ENCODE measurements at regions not wholly inside any gene's neighbourhood (a gene's known extent, or its start where the extent isn't known, plus 50 kb on each side); places are given as distances from the start of the nearest gene placed in this dataset.
A peak's percentile ranks its signal among the peaks of the same experiment; 100 is the strongest.

DNA sequence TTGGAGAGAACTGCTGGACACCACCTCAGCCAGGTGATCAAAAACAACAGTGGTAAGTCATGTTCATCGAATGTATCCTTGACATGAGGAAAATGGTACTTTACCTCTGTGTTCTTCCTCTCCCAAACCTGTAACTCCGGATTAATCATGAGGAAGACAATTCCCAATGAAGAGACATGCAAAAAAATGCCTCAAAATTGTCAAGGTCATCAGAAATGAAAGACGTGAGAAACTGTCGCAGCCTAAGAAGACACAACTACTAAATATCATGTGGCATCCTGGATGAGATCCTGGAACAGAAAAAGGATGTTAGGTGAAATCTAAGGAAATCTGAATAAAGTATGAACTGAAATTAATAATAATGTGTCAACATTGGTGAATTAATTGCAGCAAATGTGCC, 178.4 kb downstream of the LACC1 start:
- no peak for DNase-seq

DNA sequence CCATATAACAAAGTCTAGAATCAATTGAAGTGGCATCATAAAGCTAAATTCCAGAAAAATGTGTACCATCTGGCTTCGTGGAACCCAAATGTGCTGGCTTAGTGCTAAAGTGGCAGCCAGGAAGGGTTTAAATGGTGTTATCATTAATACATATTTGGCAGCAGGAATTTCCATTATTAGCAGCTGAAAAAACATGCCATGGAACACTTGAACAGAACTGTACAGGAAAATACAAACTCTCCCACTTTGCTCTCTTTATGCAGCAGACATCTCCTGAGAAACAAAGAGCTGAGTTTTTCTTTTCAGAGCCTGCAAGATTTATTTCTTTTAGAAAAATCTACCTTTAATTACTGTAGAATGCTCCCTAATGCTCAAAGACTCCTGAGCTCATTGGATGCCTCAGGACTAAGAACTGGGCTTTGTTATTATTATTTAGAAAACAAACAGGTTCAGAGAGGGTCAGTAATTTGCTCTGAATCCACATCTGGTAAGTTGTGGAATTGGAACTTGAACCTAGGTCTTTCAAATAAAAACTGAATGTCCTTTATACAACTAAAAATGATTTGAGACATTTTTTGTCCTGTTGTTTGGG, 179.0 kb downstream of the LACC1 start:
- no peak for DNase-seq

DNA sequence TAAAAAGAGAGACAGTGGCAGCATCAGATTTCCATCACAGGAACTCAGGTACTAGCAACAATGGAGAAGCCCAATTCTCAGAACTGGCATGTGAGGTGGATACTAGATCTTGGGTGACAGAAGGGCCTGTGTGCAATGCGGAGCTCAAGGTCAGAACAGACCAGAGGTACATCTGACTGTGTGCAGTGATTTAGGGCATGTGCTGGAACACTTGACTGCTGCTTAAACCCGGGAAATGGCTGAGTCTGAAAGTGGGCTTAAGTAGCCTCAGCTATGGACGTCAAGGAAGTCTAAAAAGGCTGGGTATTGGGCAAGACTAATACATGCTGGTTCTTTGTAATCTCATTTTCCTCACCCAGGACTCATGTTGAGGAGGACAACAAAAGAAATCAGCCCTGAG, 182.2 kb downstream of the LACC1 start:
- no peak for DNase-seq

DNA sequence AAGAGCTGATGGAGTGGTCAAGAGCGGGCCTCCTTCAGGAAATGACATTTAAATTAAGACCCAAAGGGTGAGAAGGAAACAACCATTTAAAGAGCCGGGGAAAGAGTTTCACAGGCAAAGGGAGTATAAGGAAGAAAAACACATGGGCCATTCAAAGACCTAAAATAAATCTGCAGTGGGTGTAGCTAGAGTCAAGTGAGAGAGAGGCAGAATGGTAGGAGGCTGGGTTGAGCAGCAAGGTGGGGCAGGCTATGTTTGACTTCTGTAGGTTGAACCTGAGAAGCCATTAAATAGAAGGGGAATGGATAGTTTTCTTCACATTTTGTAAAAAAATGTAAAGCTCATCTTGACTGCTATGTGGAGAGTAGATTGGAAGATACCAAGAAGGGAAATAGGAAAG, 183.8 kb downstream of the LACC1 start:
- DNase-seq = no peak

DNA sequence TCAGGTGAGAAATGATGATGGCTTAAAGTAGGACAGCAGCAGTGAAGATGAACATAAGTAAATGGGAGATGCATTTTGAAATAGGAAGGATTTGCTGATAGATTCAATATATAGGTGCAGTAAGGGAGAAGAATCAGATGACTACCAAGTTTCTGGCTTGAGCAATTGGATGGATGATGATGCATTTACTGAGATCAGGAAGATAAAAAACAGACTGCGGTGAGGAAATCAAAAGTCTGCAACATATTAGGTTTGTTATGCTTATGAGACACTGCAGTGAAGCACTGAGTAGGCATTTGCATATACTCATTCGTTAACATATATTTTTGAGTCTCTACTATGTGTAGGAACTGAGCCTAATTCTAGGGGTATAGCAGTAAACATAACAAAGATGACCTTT, 184.2 kb downstream of the LACC1 start:
- no peak for DNase-seq

DNA sequence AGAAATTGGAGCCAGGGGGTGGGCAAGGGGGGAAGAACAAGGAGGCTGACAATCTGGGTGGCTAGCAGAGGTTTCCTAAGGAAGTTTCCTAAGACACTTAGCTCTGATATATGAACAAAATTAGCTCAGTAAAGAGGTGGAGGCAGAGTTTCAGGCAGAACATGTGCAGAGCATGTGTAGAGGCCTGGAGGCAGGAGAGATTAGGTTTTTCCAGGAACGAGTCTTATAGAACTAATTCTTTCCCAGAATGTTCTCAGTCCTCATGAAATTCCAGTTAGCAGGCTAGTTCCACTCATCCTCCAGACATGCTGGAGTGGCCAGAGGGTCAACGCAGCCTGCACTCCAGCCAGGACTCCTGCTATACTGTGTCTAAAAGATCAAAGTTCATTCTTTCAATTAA, 184.7 kb downstream of the LACC1 start:
- DNase-seq = no peak

DNA sequence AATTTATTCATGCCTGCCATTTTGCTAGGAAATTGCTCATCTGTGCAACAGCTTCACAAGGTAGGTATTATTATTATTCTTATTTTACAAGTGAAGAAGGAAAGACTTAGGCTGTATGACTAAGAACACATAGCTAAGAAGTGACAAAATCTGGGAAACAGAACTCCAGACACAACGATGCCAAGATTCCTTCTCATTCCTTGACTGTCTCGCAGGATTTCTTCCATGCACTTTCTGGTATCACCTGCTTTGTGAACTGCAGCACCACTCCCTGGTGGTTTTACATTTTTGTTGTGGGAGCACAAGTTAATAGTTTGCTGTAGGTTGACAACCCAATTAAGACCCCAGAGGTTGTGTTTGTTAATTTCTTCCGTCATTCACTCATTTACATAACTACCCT, 188.5 kb downstream of the LACC1 start:
- DNase-seq = no peak

DNA sequence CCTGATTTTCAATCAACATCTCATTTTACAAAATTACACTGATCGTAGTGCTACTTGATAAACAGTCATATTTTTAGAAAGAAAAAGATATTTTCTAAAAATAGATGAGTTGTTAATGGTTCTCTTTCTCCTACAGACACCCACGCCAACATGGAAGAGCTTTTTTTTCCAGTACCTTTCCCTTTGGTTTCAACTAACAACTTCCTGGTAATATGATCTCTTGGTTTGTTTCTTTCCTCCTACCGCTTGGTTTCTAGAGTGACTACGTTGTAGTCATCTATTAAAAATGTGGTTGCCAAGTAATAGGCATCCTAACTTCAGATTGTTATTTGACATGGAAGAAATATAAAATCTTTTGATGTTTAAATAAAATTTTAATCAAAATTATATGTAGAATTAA, 189.0 kb downstream of the LACC1 start:
- peak; percentile 44 for DNase-seq

DNA sequence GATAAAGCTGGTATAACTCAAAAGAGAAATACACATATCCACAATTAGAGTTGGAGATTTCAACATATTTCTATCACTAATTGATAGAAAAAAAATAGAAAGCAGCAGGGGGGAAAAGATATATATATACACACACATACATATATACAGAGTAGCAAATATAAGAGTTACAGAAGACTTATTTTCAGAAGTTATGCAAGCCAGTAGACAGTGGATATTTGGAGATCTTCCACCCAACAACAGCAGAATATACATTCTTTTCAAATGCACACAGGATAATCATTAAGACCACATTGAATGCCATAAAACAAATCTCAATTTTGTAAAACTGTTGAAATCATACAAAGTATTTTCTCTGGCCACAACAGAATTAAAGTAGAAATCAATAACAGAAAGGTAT, 192.8 kb downstream of the LACC1 start:
- no peak for DNase-seq

DNA sequence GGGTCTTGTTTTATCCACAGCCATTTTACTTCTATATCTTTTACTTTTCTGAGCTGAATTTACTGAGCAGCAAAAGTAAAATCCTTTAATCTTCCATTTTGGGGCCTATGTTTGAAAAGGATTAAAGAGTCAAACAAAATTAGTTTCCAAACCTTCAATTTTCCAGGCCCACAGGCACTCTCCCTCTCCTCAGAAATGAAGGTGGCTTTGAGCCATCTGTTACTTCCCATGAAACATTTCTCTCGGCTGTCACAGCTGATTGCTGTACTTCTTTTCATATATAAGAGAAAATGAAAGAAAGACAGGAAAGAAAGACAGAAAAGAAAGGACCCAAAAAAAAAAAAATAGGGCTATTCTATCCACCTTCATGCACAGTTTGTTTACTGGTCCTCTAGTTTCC, 194.9 kb downstream of the LACC1 start:
- no peak for DNase-seq

DNA sequence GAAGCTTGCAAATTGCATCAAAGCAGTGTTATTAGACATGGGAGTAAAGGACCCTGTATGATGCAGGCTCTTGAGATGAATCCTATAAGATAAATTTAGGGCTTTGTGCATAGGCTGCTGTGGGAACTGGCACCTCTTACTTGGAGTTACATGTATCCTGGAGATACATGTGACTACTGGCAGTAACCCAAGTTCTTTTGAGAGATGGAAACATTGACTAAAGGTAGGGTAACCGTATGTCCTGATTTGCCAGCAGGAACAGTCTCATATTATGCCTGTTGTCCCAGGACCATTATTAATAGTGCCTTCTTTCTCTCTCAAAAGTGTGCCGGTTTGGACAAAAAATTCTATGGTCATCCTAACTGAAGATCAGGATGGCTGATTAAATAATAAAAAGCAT, 195.4 kb downstream of the LACC1 start:
- DNase-seq = no peak

DNA sequence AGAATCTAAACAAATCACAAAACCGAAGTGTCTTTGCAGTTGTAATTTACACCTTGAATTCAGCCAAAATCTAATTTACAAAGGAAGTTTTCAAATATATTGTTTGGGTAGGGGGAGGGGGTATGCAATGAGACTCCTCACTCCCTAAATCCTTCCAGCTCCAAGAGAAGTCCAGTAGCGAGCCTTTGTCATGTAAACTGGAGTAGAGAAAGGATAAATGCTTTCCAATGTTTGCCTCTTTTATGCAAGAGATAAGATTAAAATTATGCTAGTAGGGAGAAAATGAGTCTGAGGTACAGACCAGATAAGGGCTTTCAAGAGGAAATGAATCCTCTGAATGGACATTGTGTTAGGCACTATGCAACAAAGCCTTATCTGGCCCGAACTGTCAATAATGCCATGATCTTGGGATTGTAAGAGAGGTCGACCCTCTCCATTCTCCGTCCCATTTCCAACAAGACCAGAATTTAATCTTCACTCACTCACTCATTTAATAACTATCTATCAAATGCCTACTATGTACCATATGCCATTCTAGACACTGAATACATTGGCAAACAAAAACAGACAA, 199.2 kb downstream of the LACC1 start:
- DNase-seq = no peak

DNA sequence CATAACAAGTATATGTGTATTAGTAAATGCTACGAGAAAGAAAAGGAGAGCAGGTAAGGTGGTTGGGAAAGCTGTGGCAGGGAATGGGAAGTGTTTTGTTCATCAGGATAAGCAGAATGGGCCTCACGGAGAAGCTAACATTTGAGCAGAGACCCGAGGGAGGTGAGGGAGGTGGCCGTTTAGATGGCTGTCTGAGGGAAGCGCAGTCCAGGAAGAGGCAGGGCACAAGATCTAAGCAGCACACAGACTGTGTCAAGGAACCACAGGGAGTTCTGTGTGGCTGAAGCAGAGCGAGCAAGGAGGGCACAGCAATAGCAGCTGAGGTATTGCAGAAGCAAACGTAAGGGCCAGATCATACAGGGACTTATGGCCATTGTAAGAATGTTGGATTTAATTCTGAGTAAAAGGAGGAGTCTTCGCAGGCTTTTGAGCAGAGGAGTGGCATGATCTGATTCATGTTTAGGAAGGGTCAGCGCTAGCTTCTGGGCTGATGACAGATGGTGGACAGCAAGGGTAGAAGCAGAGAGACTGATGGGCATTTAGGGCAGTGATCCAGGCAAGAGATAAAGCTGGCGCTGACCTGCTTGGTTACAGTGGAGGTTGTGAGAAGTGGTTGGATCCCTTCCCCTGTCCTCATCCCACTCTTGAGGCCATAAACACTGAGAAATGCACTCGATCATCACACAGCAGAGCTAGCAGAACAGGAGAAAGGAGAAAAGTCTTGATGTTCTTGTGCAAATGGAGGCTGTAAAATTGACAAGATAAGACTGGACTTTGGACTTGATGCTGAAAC, 199.9 kb downstream of the LACC1 start:
- no peak for DNase-seq

DNA sequence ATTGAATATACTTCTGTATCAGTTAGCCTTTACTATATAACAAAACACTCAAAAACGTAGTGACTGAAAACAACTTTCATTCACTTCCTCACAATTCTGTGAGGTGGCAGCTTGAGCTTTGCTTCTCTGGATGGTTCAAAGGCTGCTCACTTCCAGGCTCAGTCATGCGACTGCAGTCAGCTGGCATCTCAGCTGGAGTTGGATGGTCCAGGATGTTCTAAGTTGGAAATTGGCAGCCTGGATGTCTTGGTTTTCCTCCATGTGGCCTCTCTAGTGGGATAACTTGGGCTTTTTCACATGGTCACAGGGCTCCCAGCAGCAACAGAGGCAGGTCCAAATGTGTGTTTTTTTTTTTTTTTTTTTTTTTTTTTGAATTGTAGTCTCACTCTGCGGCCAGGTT, 204.4 kb downstream of the LACC1 start:
- DNase-seq = no peak

DNA sequence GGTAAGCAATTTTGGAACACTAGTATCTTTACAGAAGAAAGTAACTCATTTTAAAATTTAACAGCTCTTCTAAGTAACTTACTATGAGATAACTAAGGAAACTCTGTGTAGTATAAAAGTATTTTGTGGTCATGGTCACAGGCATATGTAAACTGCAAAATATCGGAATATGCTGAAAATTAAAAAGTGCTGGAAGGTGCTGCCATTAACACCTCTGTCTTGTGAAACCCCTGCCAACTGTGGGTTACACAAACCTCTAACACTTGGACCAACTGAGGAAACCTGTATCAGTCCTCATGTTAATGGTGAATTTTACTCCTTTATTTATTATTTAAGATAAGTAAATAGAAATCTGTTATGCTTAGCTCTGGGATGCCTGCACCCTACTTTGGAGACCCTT, 206.7 kb downstream of the LACC1 start:
- no peak for DNase-seq

DNA sequence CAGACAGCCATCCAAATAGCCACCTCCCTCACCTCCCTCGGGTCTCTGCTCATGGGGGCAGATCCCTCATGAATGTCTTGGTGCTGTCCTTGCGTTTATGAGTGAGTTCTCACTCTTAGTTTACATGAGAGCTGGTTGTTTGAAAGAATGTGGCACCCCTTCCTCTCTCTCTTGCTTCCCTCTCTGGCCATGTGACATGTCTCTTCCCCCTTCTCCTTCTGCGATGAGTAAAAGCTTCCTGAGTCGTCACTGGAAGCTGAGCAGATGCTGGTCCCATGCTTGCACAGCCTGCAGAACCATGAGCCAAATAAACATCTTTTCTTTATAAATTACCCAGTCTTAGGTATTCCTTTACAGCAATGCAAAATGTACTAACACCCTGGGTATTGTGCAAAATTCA, 208.7 kb downstream of the LACC1 start:
- DNase-seq = no peak

DNA sequence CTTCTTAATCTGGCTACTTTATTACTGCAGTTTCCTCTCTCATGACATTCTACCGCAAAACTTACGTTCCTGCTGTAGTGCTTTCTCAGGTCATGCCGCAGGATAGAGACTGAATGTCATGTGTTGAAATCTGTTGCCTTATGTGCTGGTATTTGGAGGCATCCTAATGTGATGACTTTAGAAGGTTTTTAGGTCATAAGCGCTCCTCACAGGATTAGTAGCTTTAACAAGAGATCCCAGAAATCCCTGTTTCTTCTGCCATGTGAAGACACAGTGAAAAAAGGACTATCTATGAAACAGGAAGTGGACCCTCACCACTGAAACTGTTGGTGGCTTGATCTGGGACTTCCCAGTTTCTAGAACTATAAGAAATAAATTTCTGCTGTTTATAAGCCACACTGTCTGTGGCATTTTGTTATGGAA, 209.3 kb downstream of the LACC1 start:
- DNase-seq = no peak

DNA sequence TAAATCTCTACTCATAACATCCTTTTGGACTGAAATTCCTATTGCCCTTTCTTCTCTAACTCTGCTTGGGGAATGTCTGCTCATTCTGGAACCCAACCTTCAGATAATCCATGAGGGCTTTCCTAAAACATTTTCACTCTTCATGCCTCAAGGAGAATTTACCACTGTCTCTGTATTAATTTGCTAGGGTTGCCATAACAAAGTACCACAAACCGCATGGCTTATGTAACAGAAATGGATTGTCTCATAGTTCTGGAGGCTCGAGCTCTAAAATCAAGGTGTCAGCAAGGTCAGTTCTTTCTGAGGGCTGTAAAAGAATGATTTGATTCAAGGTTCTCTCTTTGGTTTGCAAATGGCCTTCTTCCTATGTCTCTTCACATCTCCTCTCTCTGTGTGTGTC, 209.7 kb downstream of the LACC1 start:
- DNase-seq = no peak

DNA sequence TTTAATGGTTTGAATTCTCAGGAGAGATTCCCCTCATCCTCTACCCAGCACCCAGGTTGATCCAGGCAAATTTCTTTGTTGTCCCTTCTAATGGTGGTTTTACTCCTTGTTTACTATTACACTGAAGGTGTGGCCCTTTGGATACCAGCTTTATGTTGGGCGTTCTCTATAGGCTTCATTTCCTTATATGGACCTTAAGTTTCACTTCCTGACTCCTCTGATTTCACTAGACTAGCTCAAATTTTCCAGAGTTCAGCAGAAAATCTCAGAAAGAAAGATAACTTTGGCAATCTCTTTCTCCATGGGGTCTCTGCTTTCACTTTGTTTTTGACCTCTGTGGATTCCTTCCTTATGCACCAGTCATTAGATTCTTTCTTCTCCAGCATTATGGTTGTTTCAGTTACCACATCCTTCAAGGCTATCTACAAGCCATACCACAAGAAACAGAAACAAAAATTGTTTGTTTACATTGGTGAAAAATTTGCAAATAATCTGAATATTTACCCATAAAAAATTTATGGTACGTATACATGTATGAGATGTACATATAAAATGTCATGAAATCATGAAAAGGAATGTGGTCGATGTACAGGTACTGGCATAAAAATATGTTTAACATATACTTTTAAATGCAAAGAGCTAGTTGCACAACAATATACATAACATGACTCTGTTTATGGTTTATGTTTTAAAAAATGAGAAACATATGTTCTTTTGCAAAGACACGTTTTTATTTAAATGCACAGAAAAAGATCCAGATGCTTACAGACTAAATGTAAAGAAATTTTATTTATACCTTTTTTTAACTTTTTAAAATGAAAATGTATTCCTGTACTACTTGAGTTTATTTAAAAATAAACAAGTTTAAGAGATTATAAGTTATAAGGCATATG, 212.6 kb downstream of the LACC1 start:
- DNase-seq = no peak

DNA sequence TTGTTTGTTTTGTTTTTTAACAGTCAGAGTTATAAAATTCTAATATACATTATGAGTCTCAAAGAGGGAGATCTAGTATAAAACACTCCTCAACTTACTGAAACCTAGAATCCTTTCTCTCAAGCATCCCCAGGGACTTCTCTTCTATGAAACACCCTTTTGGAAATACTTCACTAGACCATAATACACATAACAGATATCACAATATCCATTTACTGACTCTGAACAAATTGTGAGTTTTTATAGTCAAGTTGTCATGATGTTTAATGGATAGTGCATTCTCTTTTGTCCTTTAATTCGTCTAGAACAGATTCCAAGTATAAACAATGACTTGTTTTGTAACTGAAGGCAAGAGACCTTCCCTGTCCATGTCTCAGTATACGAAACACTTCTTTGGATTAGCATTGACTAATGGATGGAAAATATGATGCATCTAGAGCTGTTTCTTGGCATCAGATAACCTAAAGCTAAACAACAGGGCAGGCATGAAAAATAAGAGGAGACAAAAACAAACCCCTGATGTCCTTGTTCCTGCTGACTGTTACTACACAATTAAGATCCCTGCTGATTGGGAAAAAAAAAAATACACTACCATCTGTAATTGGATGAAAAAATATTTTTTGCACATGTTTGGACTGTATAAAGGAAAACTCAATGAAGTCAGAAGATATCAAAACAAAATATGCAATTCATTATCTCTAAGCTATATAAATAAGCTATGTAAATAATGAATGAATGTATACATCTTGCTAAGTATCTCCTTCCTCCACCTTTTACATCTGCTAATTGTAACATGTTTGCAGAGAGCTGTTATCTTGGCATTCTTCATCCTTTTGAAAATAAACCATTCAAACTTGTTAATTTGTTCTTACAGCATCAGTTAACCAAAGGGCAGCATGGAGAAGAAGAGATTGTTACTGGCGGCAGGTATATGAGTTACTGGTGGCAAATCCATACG, 214.2 kb downstream of the LACC1 start:
- DNase-seq = peak; percentile 7

DNA sequence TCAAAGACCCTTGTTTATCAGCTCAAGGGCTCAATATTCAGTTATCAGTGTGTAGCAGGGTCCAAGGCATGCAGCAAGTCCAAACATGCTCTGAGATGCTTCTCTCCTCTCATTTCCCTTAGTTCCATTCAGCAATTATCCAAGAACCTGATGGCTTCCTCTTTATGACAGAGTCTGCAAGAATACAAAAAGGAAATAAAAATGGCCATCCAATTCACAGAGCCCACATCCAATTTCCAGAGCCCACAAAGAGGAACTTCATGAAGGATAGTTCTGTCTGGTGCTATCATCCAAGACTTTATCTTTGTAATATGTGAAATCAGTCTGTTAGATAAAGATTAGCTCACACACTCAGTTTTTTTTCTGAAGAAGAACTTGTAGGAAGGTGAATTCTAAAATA, 217.2 kb downstream of the LACC1 start:
- DNase-seq = no peak

DNA sequence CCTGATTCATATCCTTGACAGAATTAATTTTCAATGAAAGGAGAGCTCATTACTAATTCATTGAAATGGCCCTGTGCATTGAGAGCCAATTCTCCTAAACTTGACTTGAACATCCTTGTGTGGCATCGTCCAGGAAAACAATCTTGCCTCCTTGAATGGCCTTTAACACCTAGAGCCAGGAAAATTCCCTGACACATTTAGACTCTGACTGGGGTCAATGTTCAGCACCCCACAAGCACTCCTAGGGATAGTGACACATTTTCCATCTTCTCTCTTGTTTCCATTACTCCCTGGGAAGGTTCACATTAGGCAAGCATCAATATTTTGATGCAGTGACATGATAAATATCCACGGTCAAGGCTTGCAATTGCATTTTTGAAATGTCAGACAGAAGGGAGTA, 218.9 kb downstream of the LACC1 start:
- no peak for DNase-seq
